PC-9 (cell line): ENCODE measurements at regions not wholly inside any gene's neighbourhood (a gene's known extent, or its start where the extent isn't known, plus 50 kb on each side); places are given as distances from the start of the nearest gene placed in this dataset.
"Not testable (repeated sequence)": the region's sequence is repeated elsewhere in the genome, so short reads cannot be mapped to it uniquely, and the experiment has no call there.

Source experiments
- EZH2 ChIP-seq: fragments of 200-600 bp; sonication (generic); IDR thresholded peaks from 2 replicates; pipeline ENCODE4 v1.8.0; 2017; ENCODE audit warnings: antibody characterized with exemption, low read depth
- TF ChIP-seq, protein P1 (sequence below): fragments of 200-600 bp; sonication (generic); conservative IDR thresholded peaks from 2 replicates; pipeline ENCODE4 v1.6.1; 2017; ENCODE audit warnings: mixed run types, antibody characterized with exemption, mild to moderate bottlenecking, moderate library complexity

DNA sequence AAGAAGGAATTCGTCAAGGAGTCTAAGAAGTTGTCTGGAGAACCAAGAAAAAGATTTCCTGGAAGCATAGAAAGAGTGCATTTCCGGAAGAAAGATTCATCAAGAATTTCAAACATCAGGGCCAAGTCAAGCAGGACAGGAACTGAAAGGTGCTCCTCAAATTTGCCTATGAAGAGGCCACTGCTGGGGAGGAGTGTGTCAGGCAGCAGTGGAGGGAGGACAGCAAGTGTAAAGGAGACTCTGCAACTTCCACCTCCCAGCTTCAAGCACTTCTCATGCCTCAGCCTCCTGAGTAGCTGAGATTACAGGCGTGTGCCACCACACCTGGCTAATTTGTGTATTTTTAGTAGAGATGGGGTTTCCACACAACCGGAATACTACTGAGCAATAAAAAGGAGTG lies 105.8 kb upstream of the PLEKHM1 start:
- TF ChIP-seq, protein P1, sequence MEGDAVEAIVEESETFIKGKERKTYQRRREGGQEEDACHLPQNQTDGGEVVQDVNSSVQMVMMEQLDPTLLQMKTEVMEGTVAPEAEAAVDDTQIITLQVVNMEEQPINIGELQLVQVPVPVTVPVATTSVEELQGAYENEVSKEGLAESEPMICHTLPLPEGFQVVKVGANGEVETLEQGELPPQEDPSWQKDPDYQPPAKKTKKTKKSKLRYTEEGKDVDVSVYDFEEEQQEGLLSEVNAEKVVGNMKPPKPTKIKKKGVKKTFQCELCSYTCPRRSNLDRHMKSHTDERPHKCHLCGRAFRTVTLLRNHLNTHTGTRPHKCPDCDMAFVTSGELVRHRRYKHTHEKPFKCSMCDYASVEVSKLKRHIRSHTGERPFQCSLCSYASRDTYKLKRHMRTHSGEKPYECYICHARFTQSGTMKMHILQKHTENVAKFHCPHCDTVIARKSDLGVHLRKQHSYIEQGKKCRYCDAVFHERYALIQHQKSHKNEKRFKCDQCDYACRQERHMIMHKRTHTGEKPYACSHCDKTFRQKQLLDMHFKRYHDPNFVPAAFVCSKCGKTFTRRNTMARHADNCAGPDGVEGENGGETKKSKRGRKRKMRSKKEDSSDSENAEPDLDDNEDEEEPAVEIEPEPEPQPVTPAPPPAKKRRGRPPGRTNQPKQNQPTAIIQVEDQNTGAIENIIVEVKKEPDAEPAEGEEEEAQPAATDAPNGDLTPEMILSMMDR = not testable (repeated sequence)
- TF ChIP-seq EZH2 = not testable (repeated sequence)
